Fibroblast of the aortic adventitia (primary cell): ENCODE measurements at regions not wholly inside any gene's neighbourhood (a gene's known extent, or its start where the extent isn't known, plus 50 kb on each side); places are given as distances from the start of the nearest gene placed in this dataset.
A peak's percentile ranks its signal among the peaks of the same experiment; 100 is the strongest.

Experiments
- DNase-seq: peaks from one replicate; pipeline ENCODE4 v3.0.0-alpha.2; 2010; ENCODE audit warnings: low read depth
- H3K4me3 ChIP-seq: 2 replicates; pipeline ENCODE4 v1.5.1; 2011; ENCODE audit warnings: low read depth, mild to moderate bottlenecking, control low read depth, low read length, moderate library complexity
- TF ChIP-seq, protein P1 (sequence below): IDR thresholded peaks from 2 replicates; pipeline ENCODE4 v1.5.1; 2011; ENCODE audit warnings: mild to moderate bottlenecking, low read length, control low read depth, inconsistent platforms; ENCODE audit not compliant: insufficient read depth

GRCh38 chr4:83996254-83996653 is 460.3 kb downstream of the GPAT3 start:
- TF ChIP-seq, protein P1, sequence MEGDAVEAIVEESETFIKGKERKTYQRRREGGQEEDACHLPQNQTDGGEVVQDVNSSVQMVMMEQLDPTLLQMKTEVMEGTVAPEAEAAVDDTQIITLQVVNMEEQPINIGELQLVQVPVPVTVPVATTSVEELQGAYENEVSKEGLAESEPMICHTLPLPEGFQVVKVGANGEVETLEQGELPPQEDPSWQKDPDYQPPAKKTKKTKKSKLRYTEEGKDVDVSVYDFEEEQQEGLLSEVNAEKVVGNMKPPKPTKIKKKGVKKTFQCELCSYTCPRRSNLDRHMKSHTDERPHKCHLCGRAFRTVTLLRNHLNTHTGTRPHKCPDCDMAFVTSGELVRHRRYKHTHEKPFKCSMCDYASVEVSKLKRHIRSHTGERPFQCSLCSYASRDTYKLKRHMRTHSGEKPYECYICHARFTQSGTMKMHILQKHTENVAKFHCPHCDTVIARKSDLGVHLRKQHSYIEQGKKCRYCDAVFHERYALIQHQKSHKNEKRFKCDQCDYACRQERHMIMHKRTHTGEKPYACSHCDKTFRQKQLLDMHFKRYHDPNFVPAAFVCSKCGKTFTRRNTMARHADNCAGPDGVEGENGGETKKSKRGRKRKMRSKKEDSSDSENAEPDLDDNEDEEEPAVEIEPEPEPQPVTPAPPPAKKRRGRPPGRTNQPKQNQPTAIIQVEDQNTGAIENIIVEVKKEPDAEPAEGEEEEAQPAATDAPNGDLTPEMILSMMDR = no peak
- no peak for DNase-seq

GRCh38 chr4:83993774-83994173 is 457.9 kb downstream of the GPAT3 start:
- H3K4me3 ChIP-seq = no peak overlapping the region
- no peak for DNase-seq
- TF ChIP-seq, protein P1 = no peak

More at GRCh38 chr4:83996254-83996653, 460.3 kb downstream of the GPAT3 start:
- H3K4me3 ChIP-seq = no peak overlapping the region

GRCh38 chr4:83989835-83990234 is 453.9 kb downstream of the GPAT3 start:
- TF ChIP-seq, protein P1 = no peak
- DNase-seq = no peak
- no peak overlapping the region for H3K4me3 ChIP-seq

DNA sequence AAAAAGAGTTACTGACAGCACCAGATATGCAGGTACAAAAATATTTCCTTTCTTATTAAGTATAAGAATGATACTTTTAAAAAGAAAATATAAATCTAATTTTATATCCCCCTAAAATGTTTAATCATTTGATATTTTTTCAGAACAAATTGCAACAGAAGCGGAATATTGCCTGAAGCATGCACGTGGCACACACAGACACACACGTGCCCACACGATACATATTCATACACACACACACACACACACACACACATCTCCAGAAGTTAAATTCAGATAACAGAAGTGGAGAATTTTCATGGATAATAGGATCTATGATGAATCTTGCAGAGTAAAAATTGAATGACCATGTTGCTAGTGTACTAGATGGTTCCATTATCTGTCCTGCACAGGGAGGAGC is 445.2 kb downstream of the GPAT3 start:
- no peak overlapping the region for H3K4me3 ChIP-seq
- TF ChIP-seq, protein P1 = no peak
- DNase-seq = no peak

DNA sequence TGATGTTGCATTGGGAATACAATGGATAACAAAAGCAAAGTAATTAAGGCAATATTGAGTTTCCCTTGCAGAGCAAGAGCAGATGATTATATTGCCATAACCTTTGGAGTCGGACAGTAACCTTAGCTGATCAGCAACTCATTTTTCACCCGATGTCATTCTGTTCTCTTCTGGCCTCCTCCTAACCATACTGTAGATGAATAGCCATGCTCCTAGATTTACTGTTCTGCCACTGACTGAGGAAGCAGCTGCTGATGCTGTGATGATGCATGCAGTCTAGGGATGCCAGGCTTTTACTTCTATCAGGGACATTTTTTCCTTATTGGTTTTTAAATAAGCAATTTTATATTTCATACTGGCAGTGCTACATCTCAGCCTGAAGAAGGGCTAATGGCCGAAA is 443.9 kb downstream of the GPAT3 start:
- TF ChIP-seq, protein P1 = no peak

GRCh38 chr4:83974111-83974780 is 438.3 kb downstream of the GPAT3 start:
- no peak for DNase-seq
- TF ChIP-seq, protein P1 = no peak
- H3K4me3 ChIP-seq = no peak overlapping the region

More for the DNA sequence above, 443.9 kb downstream of the GPAT3 start:
- DNase-seq = no peak
- H3K4me3 ChIP-seq = no peak overlapping the region

- TF ChIP-seq, protein P1 = no peak
- peak; percentile 64 for DNase-seq
- H3K4me3 ChIP-seq = no peak overlapping the region
These were observed 429.2 kb downstream of the GPAT3 start for GRCh38 chr4:83964996-83965541.
